ENCODE measurements at regions not wholly inside any gene's neighbourhood (a gene's known extent, or its start where the extent isn't known, plus 50 kb on each side); places are given as distances from the start of the nearest gene placed in this dataset.
A peak's percentile ranks its signal among the peaks of the same experiment; 100 is the strongest.

- WGBS, result 88% methylated on average over 3 of the region's 3 CpGs
- peaks cover 8% of the 10 kb centered on the region for H3K4me1 ChIP-seq
Observed at GRCh38 chr10:29791773-29792172, 157.0 kb upstream of the SVIL start.

GRCh38 chr10:29790207-29790606 lies 155.4 kb upstream of the SVIL start:
- Histone ChIP-seq H3K4me3 (no peak overlapping the region), H3K27me3 (no peaks in the 10 kb centered on the region), H3K4me1 (peaks cover 10% of the 10 kb centered on the region), H3K36me3 (no peaks in the 10 kb centered on the region), H3K27ac (peak overlapping the region; percentile 14), H3K9me3 (no peaks in the 10 kb centered on the region)
- DNase-seq (ENCODE audit: low spot score in 2 of 2), result no peak
- WGBS, result 16% methylated on average over 2 of the region's 2 CpGs
- TF ChIP-seq EP300 (IDR thresholded peaks at IDR 0.05) (no peak), CTCF (IDR thresholded peaks at IDR 0.05) (no peak), POLR2A (IDR thresholded peaks at IDR 0.05) (no peak), POLR2AphosphoS5 (IDR thresholded peaks at IDR 0.05) (no peak)

More at GRCh38 chr10:29791773-29792172, 157.0 kb upstream of the SVIL start:
- H3K27me3 ChIP-seq, result no peaks in the 10 kb centered on the region
- H3K4me3 ChIP-seq, result no peak overlapping the region
- H3K9me3 ChIP-seq, result no peaks in the 10 kb centered on the region
- no peak overlapping the region for H3K27ac ChIP-seq
- no peak for DNase-seq (ENCODE audit: low spot score in 2 of 2)
- no peaks in the 10 kb centered on the region for H3K36me3 ChIP-seq
- TF ChIP-seq CTCF (IDR thresholded peaks at IDR 0.05), result no peak
- TF ChIP-seq POLR2AphosphoS5 (IDR thresholded peaks at IDR 0.05), result no peak
- TF ChIP-seq POLR2A (IDR thresholded peaks at IDR 0.05), result no peak
- TF ChIP-seq EP300 (IDR thresholded peaks at IDR 0.05), result no peak

GRCh38 chr10:29788113-29788512 lies 153.3 kb upstream of the SVIL start:
- TF ChIP-seq POLR2AphosphoS5 (IDR thresholded peaks at IDR 0.05), result no peak
- TF ChIP-seq POLR2A (IDR thresholded peaks at IDR 0.05), result no peak
- no peak for TF ChIP-seq EP300 (IDR thresholded peaks at IDR 0.05)
- WGBS, result 83% methylated on average over 1 of the region's 1 CpG
- H3K4me3 ChIP-seq, result no peak overlapping the region

GRCh38 chr10:29785701-29786100 lies 150.9 kb upstream of the SVIL start:
- DNase-seq (ENCODE audit: low spot score in 2 of 2), result no peak
- Histone ChIP-seq H3K36me3 (no peaks in the 10 kb centered on the region), H3K27ac (no peak overlapping the region), H3K9me3 (no peaks in the 10 kb centered on the region), H3K4me3 (no peak overlapping the region), H3K4me1 (peaks cover 30% of the 10 kb centered on the region), H3K27me3 (no peaks in the 10 kb centered on the region)
- WGBS, result 70% methylated on average over 2 of the region's 2 CpGs
- no peak for TF ChIP-seq CTCF (IDR thresholded peaks at IDR 0.05)
- no peak for TF ChIP-seq EP300 (IDR thresholded peaks at IDR 0.05)
- no peak for TF ChIP-seq POLR2A (IDR thresholded peaks at IDR 0.05)

More at GRCh38 chr10:29788113-29788512, 153.3 kb upstream of the SVIL start:
- no peaks in the 10 kb centered on the region for H3K36me3 ChIP-seq
- no peak for DNase-seq (ENCODE audit: low spot score in 2 of 2)
- H3K27me3 ChIP-seq, result no peaks in the 10 kb centered on the region
- no peak overlapping the region for H3K27ac ChIP-seq
- H3K9me3 ChIP-seq, result no peaks in the 10 kb centered on the region
- H3K4me1 ChIP-seq, result peaks cover 30% of the 10 kb centered on the region

GRCh38 chr10:29784175-29784773 lies 149.5 kb upstream of the SVIL start:
- TF ChIP-seq POLR2A (IDR thresholded peaks at IDR 0.05), result no peak
- peak; percentile 51 for TF ChIP-seq EP300 (IDR thresholded peaks at IDR 0.05)
- TF ChIP-seq POLR2AphosphoS5 (IDR thresholded peaks at IDR 0.05), result peak in 2 of 3 donors; percentile 55 to 79
- Histone ChIP-seq H3K4me3 (no peak overlapping the region), H3K4me1 (peaks cover 30% of the 10 kb centered on the region), H3K9me3 (no peaks in the 10 kb centered on the region), H3K27me3 (no peaks in the 10 kb centered on the region), H3K27ac (peak overlapping the region; percentile 67), H3K36me3 (no peaks in the 10 kb centered on the region)
- peak; percentile 80 to 88 for DNase-seq (ENCODE audit: low spot score in 2 of 2)
- 12% methylated on average over 7 of the region's 7 CpGs for WGBS

GRCh38 chr10:29783201-29783947 lies 148.6 kb upstream of the SVIL start:
- Histone ChIP-seq H3K4me1 (peaks cover 30% of the 10 kb centered on the region), H3K9me3 (no peaks in the 10 kb centered on the region), H3K36me3 (no peaks in the 10 kb centered on the region), H3K27ac (peak overlapping the region; percentile 67), H3K4me3 (no peak overlapping the region), H3K27me3 (no peaks in the 10 kb centered on the region)
- no peak for TF ChIP-seq POLR2A (IDR thresholded peaks at IDR 0.05)
- no peak for TF ChIP-seq POLR2AphosphoS5 (IDR thresholded peaks at IDR 0.05)
- TF ChIP-seq CTCF (IDR thresholded peaks at IDR 0.05), result no peak
- no peak for TF ChIP-seq EP300 (IDR thresholded peaks at IDR 0.05)
- DNase-seq (ENCODE audit: low spot score in 2 of 2), result peak in 1 of 2 donors; percentile 71
- 64% methylated on average over 3 of the region's 3 CpGs for WGBS
